ENCODE measurements at regions not wholly inside any gene's neighbourhood (a gene's known extent, or its start where the extent isn't known, plus 50 kb on each side); places are given as distances from the start of the nearest gene placed in this dataset.

DNA sequence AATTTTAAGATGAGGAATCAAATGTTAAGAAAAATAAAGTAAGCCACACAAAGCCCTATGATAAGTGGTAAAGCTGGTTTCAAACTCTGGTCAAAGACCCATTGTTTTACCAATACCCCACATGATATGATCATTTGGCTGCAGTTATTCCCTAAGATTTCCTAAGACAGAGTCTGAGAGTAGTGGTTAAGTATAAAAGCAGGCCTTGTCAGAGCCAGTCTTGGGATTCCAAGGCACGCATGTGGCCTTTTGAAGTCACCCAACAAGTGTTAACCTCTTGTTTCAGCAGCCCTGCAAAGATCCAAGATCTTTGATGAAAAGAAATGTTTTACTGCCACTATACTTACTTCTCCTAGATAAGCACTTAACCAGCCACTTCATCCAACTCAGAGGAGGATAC is 159.2 kb downstream of the SIPA1L2 start:
- TF ChIP-seq, protein P1, sequence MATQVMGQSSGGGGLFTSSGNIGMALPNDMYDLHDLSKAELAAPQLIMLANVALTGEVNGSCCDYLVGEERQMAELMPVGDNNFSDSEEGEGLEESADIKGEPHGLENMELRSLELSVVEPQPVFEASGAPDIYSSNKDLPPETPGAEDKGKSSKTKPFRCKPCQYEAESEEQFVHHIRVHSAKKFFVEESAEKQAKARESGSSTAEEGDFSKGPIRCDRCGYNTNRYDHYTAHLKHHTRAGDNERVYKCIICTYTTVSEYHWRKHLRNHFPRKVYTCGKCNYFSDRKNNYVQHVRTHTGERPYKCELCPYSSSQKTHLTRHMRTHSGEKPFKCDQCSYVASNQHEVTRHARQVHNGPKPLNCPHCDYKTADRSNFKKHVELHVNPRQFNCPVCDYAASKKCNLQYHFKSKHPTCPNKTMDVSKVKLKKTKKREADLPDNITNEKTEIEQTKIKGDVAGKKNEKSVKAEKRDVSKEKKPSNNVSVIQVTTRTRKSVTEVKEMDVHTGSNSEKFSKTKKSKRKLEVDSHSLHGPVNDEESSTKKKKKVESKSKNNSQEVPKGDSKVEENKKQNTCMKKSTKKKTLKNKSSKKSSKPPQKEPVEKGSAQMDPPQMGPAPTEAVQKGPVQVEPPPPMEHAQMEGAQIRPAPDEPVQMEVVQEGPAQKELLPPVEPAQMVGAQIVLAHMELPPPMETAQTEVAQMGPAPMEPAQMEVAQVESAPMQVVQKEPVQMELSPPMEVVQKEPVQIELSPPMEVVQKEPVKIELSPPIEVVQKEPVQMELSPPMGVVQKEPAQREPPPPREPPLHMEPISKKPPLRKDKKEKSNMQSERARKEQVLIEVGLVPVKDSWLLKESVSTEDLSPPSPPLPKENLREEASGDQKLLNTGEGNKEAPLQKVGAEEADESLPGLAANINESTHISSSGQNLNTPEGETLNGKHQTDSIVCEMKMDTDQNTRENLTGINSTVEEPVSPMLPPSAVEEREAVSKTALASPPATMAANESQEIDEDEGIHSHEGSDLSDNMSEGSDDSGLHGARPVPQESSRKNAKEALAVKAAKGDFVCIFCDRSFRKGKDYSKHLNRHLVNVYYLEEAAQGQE (IDR thresholded peaks at IDR 0.05; ENCODE audit: low read depth): no peak
- TF ChIP-seq RAD21 (IDR thresholded peaks at IDR 0.05; ENCODE audit: low read depth): no peak
- TF ChIP-seq, protein P2, sequence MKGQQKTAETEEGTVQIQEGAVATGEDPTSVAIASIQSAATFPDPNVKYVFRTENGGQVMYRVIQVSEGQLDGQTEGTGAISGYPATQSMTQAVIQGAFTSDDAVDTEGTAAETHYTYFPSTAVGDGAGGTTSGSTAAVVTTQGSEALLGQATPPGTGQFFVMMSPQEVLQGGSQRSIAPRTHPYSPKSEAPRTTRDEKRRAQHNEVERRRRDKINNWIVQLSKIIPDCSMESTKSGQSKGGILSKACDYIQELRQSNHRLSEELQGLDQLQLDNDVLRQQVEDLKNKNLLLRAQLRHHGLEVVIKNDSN (IDR thresholded peaks at IDR 0.05): no peak
- no peak for TF ChIP-seq EP300 (IDR thresholded peaks at IDR 0.05; ENCODE audit: borderline replicate concordance)
- no peak for TF ChIP-seq FOXM1 (IDR thresholded peaks at IDR 0.05; ENCODE audit: borderline replicate concordance, low read depth)
- TF ChIP-seq, protein P3, sequence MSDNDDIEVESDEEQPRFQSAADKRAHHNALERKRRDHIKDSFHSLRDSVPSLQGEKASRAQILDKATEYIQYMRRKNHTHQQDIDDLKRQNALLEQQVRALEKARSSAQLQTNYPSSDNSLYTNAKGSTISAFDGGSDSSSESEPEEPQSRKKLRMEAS (IDR thresholded peaks at IDR 0.05): no peak
- TF ChIP-seq TEAD4 (IDR thresholded peaks at IDR 0.05): no peak
- no peak for TF ChIP-seq CREB1 (IDR thresholded peaks at IDR 0.05; ENCODE audit: low read depth)
- TF ChIP-seq EGR1 (IDR thresholded peaks at IDR 0.05): no peak
